DND-41 (cell line): ENCODE measurements at regions not wholly inside any gene's neighbourhood (a gene's known extent, or its start where the extent isn't known, plus 50 kb on each side); places are given as distances from the start of the nearest gene placed in this dataset.

Source experiments
- ATAC-seq: fragments of 200-7000 bp; cut with Tn5 transposase; 3 replicates; pipeline ENCODE4 v1.9.1; 2021; ENCODE audit warnings: low read depth; ENCODE audit not compliant: insufficient read depth
- DNase-seq: peaks from one replicate; pipeline ENCODE4 v3.0.0-alpha.2; 2020
- H2AFZ ChIP-seq: 2 replicates; pipeline ENCODE4 v1.6.0; 2012; ENCODE audit warnings: low read depth, low read length
- H3K27ac ChIP-seq: 2 replicates; pipeline ENCODE4 v1.5.1; 2012; ENCODE audit warnings: low read length, inconsistent platforms
- H3K27me3 ChIP-seq: fragments of 200-600 bp; sonication (generic); 2 replicates; pipeline ENCODE4 v1.6.0; 2012; ENCODE audit warnings: low read length, mild to moderate bottlenecking, inconsistent platforms; ENCODE audit not compliant: insufficient read depth, poor library complexity
- H3K36me3 ChIP-seq: 2 replicates; pipeline ENCODE4 v1.5.1; 2012; ENCODE audit warnings: low read length, inconsistent platforms; ENCODE audit not compliant: insufficient read depth
- H3K4me1 ChIP-seq: 2 replicates; pipeline ENCODE4 v1.5.1; 2012; ENCODE audit warnings: mild to moderate bottlenecking, low read length; ENCODE audit not compliant: insufficient read depth
- H3K4me2 ChIP-seq: 2 replicates; pipeline ENCODE4 v1.6.0; 2012; ENCODE audit warnings: mild to moderate bottlenecking, moderate library complexity, low read length, inconsistent platforms; ENCODE audit not compliant: insufficient read depth
- H3K4me3 ChIP-seq, 2 experiments: fragments of 200-600 bp in 1 of 2; shearing (Covaris generic) in 1 of 2; 2 replicates each; pipeline ENCODE4 v1.5.1; 2012 to 2016; ENCODE audit warnings: inconsistent platforms in 2 of 2, low read length in 2 of 2, mild to moderate bottlenecking in 2 of 2, low read depth in 1 of 2, moderate library complexity in 1 of 2
- H3K79me2 ChIP-seq: 2 replicates; pipeline ENCODE4 v1.6.0; 2012; ENCODE audit warnings: low read length, inconsistent platforms; ENCODE audit not compliant: insufficient read depth
- H3K9ac ChIP-seq: 2 replicates; pipeline ENCODE4 v1.6.0; 2012; ENCODE audit warnings: low read depth, mild to moderate bottlenecking, inconsistent platforms, low read length, moderate library complexity
- H3K9me3 ChIP-seq: 2 replicates; pipeline ENCODE4 v1.5.1; 2012; ENCODE audit warnings: low read length, moderate library complexity, mild to moderate bottlenecking, inconsistent platforms; ENCODE audit not compliant: insufficient read depth, severe bottlenecking
- H4K20me1 ChIP-seq: 2 replicates; pipeline ENCODE4 v1.6.0; 2012; ENCODE audit warnings: low read length; ENCODE audit not compliant: insufficient read depth
- EZH2 ChIP-seq: IDR thresholded peaks from 3 replicates; pipeline ENCODE4 v1.6.1; 2012; ENCODE audit warnings: borderline replicate concordance, low read depth, mild to moderate bottlenecking, moderate library complexity, low read length, inconsistent platforms; ENCODE audit not compliant: severe bottlenecking
- TF ChIP-seq, protein P1 (sequence below): IDR thresholded peaks from 2 replicates; pipeline ENCODE4 v1.5.1; 2012; ENCODE audit warnings: borderline replicate concordance, low read length, moderate library complexity, mild to moderate bottlenecking; ENCODE audit not compliant: poor library complexity, severe bottlenecking; ENCODE audit errors: extremely low read depth

DNA sequence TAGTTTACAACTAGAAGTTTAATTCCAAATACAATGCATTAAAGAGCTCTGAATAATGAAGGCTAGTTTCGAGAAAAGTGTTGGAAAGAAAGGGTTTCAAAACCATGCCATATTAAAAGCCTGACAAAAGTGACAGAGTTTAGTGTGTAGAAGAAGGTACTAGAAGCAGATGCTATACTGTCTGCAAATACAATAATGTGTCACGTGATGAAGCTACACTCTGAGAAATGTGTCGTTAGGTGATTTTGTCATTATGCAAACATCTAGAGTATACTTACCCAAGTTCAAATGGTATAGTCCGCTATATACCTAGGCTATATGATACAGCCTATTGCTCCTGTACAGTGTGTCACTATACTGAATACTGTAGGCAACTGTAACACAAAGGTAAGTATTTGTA lies 494.1 kb downstream of the TLE1 start:
- DNase-seq = no peak
- TF ChIP-seq, protein P1, sequence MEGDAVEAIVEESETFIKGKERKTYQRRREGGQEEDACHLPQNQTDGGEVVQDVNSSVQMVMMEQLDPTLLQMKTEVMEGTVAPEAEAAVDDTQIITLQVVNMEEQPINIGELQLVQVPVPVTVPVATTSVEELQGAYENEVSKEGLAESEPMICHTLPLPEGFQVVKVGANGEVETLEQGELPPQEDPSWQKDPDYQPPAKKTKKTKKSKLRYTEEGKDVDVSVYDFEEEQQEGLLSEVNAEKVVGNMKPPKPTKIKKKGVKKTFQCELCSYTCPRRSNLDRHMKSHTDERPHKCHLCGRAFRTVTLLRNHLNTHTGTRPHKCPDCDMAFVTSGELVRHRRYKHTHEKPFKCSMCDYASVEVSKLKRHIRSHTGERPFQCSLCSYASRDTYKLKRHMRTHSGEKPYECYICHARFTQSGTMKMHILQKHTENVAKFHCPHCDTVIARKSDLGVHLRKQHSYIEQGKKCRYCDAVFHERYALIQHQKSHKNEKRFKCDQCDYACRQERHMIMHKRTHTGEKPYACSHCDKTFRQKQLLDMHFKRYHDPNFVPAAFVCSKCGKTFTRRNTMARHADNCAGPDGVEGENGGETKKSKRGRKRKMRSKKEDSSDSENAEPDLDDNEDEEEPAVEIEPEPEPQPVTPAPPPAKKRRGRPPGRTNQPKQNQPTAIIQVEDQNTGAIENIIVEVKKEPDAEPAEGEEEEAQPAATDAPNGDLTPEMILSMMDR = no peak
- TF ChIP-seq EZH2 = no peak
- no peak overlapping the region for H3K9ac ChIP-seq
- H3K27me3 ChIP-seq = no peaks in the 10 kb centered on the region
- no peak overlapping the region for H2AFZ ChIP-seq
- no peaks in the 10 kb centered on the region for H3K79me2 ChIP-seq
- H3K4me2 ChIP-seq = no peak overlapping the region
- peaks cover 4% of the 10 kb centered on the region for H3K9me3 ChIP-seq
- ATAC-seq = no peak
- no peaks in the 10 kb centered on the region for H3K4me1 ChIP-seq
- H3K27ac ChIP-seq = no peak overlapping the region
- no peak overlapping the region for H3K4me3 ChIP-seq
- H3K36me3 ChIP-seq = no peaks in the 10 kb centered on the region
- H4K20me1 ChIP-seq = no peaks in the 10 kb centered on the region

DNA sequence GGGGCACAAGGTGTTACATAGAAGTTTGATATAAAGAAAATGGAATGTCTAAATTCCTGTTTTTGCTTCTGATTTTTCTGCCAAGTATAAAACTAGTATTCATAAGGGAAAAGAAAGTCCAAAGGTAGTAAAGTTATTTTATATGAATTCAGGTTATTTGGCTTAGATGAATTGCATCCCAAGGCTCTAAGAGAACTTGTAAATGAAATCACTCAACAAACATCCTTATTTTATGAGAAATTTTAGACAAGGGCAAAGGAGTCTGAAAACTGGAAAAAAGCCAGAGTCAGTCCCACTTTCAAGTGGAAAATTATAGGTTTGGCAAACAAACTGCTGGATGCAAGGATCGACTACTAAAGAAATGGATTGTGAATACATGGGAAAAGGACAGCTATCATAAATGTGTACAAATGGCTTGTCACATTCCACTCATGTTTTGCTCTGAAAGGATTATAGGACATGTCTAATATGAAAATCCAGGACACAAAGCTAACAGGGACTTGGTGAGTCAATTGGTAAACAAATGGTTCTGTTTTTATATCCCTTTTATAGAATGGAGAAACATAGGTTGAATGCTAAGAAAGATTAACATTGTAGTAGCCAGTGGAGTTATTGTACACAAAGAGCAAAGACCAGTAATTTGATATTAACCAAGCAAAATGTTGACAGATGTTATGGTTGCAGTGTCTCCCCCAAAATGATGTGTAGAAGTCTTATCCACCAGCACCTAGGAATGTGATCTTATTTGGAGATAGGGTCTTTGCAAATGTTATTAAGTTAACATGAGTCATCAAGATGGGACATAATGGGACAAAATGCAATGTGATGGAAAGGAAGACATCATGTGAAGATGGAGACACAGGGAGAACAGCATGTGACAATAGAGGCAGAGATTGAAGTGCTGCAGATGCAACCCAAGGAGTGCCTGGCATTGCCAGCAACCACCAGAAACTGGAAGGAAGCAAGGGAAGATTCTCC lies 495.7 kb downstream of the TLE1 start:
- no peak for DNase-seq
- ATAC-seq = no peak

DNA sequence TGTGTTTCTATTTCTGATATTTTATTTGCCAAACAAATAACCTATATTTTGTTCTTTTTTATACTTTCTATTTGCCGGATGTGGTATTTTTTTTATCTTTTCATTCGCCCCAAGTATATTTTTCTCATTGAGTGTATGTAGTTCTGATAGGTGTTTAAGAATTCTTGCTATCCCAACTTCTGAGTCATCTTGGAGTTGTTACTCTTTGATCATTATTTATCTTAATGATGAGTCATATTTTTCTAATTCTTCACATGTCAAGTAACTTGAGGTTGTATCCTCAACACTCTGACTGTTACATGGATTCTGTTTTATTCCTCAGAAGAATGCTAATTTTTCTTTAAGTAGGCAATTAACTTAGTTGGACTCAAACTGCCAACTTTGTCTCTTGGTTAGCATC lies 498.1 kb downstream of the TLE1 start:
- no peak for TF ChIP-seq EZH2
- TF ChIP-seq, protein P1 = no peak
- H3K9me3 ChIP-seq = peaks cover 4% of the 10 kb centered on the region
- DNase-seq (no peak), ATAC-seq (no peak)
- H3K27ac ChIP-seq = no peak overlapping the region
- H3K36me3 ChIP-seq = no peaks in the 10 kb centered on the region
- no peak overlapping the region for H2AFZ ChIP-seq
- no peaks in the 10 kb centered on the region for H3K27me3 ChIP-seq
- no peaks in the 10 kb centered on the region for H3K4me1 ChIP-seq
- H3K4me3 ChIP-seq = no peak overlapping the region
- H3K9ac ChIP-seq = no peak overlapping the region
- no peaks in the 10 kb centered on the region for H3K79me2 ChIP-seq
- H3K4me2 ChIP-seq = no peak overlapping the region
- H4K20me1 ChIP-seq = no peaks in the 10 kb centered on the region

More for the DNA sequence above, 495.7 kb downstream of the TLE1 start:
- Histone ChIP-seq H3K27ac (no peak overlapping the region), H3K36me3 (no peaks in the 10 kb centered on the region), H3K4me3 (no peak overlapping the region), H3K4me2 (no peak overlapping the region), H2AFZ (no peak overlapping the region), H3K79me2 (no peaks in the 10 kb centered on the region), H3K9me3 (peaks cover 4% of the 10 kb centered on the region), H3K27me3 (no peaks in the 10 kb centered on the region), H4K20me1 (no peaks in the 10 kb centered on the region), H3K4me1 (no peaks in the 10 kb centered on the region), H3K9ac (no peak overlapping the region)
- TF ChIP-seq, protein P1 = no peak
- no peak for TF ChIP-seq EZH2
